ENCODE measurements at regions not wholly inside any gene's neighbourhood (a gene's known extent, or its start where the extent isn't known, plus 50 kb on each side); places are given as distances from the start of the nearest gene placed in this dataset.

DNA sequence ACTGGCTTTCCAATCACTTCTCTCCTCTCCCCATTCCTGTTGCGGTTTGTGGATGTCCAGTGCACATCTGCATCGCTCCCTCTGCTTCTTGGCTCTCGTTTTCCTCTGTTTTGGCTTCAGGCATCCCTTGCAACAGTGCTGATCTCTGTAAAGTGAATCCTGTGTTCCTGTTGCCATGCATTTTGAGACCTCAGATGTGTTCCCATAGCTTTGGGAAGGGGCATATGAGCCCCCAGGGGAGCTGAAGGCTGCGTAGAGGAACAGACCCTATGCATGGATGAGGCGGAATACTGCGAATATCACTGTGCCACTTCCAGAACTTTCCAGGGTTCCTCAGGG lies 168.4 kb upstream of the HAAO start:
- DNase-seq (ENCODE audit: low read depth, low spot score), result no peak
- Histone ChIP-seq H3K27me3 (ENCODE audit: control insufficient read depth, extremely low read depth, insufficient read depth, low read length) (no peaks in the 10 kb centered on the region), H3K4me1 (ENCODE audit: control insufficient read depth, extremely low read depth, insufficient read depth, low read length) (peaks cover 23% of the 10 kb centered on the region), H2AFZ (ENCODE audit: control insufficient read depth, low read length) (no peak overlapping the region), H3K36me3 (ENCODE audit: control insufficient read depth in 2 of 2, extremely low read depth in 1 of 2, insufficient read depth in 2 of 2, low read length in 2 of 2) (no peaks in the 10 kb centered on the region), H3K4me3 (ENCODE audit: control insufficient read depth in 2 of 3, extremely low read depth in 1 of 3, insufficient read depth in 2 of 3, low read depth in 1 of 3, low read length in 3 of 3) (no peak overlapping the region), H4K20me1 (ENCODE audit: control insufficient read depth, extremely low read depth, insufficient read depth, low read length) (no peaks in the 10 kb centered on the region), H3K9me3 (ENCODE audit: control insufficient read depth, low read depth, low read length) (no peaks in the 10 kb centered on the region), H3K9ac (ENCODE audit: control insufficient read depth, extremely low read depth, insufficient read depth, low read length) (no peak overlapping the region), H3K9me1 (ENCODE audit: control insufficient read depth, extremely low read depth, insufficient read depth, low read length) (no peaks in the 10 kb centered on the region), H3K4me2 (ENCODE audit: control insufficient read depth, extremely low read depth, insufficient read depth, low read depth, low read length) (no peak overlapping the region), H3K27ac (ENCODE audit: control insufficient read depth, insufficient read depth, low read length) (no peak overlapping the region), H3K79me2 (ENCODE audit: control insufficient read depth, insufficient read depth, low read length) (no peaks in the 10 kb centered on the region)
- TF ChIP-seq EZH2 (IDR thresholded peaks at IDR 0.05; ENCODE audit: low read length), result no peak
- TF ChIP-seq, protein P1, sequence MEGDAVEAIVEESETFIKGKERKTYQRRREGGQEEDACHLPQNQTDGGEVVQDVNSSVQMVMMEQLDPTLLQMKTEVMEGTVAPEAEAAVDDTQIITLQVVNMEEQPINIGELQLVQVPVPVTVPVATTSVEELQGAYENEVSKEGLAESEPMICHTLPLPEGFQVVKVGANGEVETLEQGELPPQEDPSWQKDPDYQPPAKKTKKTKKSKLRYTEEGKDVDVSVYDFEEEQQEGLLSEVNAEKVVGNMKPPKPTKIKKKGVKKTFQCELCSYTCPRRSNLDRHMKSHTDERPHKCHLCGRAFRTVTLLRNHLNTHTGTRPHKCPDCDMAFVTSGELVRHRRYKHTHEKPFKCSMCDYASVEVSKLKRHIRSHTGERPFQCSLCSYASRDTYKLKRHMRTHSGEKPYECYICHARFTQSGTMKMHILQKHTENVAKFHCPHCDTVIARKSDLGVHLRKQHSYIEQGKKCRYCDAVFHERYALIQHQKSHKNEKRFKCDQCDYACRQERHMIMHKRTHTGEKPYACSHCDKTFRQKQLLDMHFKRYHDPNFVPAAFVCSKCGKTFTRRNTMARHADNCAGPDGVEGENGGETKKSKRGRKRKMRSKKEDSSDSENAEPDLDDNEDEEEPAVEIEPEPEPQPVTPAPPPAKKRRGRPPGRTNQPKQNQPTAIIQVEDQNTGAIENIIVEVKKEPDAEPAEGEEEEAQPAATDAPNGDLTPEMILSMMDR (optimal IDR thresholded peaks at IDR 0.05 in 1 of 3, IDR thresholded peaks at IDR 0.05 in 1 of 3, conservative IDR thresholded peaks at IDR 0.05 in 1 of 3; ENCODE audit: extremely low read depth in 1 of 3, insufficient read depth in 2 of 3, low read length in 3 of 3), result no peak
- dilution Hi-C loops (cut with MboI; ENCODE audit: extremely low pct_ligation_motif_present, low sequenced_read_pairs), result no loop called here
- FAIRE-seq, result no peak

DNA sequence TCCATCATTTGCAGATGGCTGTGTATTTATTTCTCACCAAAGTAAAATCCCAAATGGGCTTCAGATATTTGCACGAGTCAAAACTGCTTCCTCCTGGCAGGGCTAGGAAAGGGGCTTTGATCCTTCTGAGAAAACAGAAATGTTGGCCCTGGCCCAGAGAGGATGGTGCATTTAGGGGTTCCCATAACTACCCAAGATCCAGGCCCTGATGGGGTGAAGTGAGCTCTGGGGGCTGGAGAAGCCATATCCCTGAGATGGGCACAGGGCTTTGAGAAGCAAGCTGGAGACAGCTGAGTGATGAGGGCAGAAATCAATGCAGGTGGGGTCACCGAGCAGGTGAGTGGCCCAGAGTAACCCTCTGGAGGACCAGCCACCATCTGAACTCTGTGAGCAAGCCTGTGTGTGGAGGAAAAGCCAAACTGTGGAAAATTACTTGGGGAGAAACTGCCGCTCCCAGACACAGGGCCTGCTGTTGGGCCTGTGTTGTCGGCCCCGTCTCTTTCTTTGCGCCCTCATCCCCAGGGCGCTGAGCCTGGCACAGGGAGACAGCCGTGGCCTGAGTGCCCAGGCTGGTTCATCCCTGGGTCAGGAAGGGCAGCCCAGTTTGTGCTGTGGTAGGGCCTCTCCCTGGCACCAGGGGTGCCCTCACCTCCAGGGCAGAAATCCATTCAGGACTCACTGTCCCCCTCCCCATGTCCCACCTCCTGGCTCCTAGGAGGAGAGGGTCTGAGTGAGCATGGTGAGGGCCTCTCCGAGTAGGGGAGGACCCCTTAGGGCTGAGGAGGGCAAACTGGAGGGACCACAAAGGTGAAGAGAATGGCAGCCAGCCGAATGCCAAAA lies 167.8 kb upstream of the HAAO start:
- Histone ChIP-seq H3K4me3 (ENCODE audit: control insufficient read depth in 2 of 3, extremely low read depth in 1 of 3, insufficient read depth in 2 of 3, low read depth in 1 of 3, low read length in 3 of 3) (no peak overlapping the region), H3K36me3 (ENCODE audit: control insufficient read depth in 2 of 2, extremely low read depth in 1 of 2, insufficient read depth in 2 of 2, low read length in 2 of 2) (no peaks in the 10 kb centered on the region), H4K20me1 (ENCODE audit: control insufficient read depth, extremely low read depth, insufficient read depth, low read length) (no peaks in the 10 kb centered on the region), H3K9me3 (ENCODE audit: control insufficient read depth, low read depth, low read length) (no peaks in the 10 kb centered on the region), H3K9me1 (ENCODE audit: control insufficient read depth, extremely low read depth, insufficient read depth, low read length) (no peaks in the 10 kb centered on the region), H3K4me1 (ENCODE audit: control insufficient read depth, extremely low read depth, insufficient read depth, low read length) (peaks cover 23% of the 10 kb centered on the region), H3K79me2 (ENCODE audit: control insufficient read depth, insufficient read depth, low read length) (no peaks in the 10 kb centered on the region), H3K4me2 (ENCODE audit: control insufficient read depth, extremely low read depth, insufficient read depth, low read depth, low read length) (no peak overlapping the region), H2AFZ (ENCODE audit: control insufficient read depth, low read length) (no peak overlapping the region), H3K9ac (ENCODE audit: control insufficient read depth, extremely low read depth, insufficient read depth, low read length) (no peak overlapping the region), H3K27ac (ENCODE audit: control insufficient read depth, insufficient read depth, low read length) (no peak overlapping the region), H3K27me3 (ENCODE audit: control insufficient read depth, extremely low read depth, insufficient read depth, low read length) (no peaks in the 10 kb centered on the region)
- TF ChIP-seq, protein P1 (optimal IDR thresholded peaks at IDR 0.05 in 1 of 3, IDR thresholded peaks at IDR 0.05 in 1 of 3, conservative IDR thresholded peaks at IDR 0.05 in 1 of 3; ENCODE audit: extremely low read depth in 1 of 3, insufficient read depth in 2 of 3, low read length in 3 of 3), result no peak
- no peak for TF ChIP-seq EZH2 (IDR thresholded peaks at IDR 0.05; ENCODE audit: low read length)
- DNase-seq (ENCODE audit: low read depth, low spot score), result no peak
- dilution Hi-C loops (cut with MboI; ENCODE audit: extremely low pct_ligation_motif_present, low sequenced_read_pairs), result no loop called here
- FAIRE-seq, result no peak

Measured in keratinocyte (primary cell).